Caco-2 (cell line): ENCODE measurements at regions not wholly inside any gene's neighbourhood (a gene's known extent, or its start where the extent isn't known, plus 50 kb on each side); places are given as distances from the start of the nearest gene placed in this dataset.

Experiments used
- BruUV-seq: library from RNA; stranded (reverse); fragments of 400-500 nt; replicated peaks from 2 replicates; lab custom pipeline; 2021; lab: Mats Ljungman, UMichigan
- CTCF ChIA-PET: fragments of 300-600 bp; sonication (Branson Sonifier 250); formaldehyde crosslinking; loops from one replicate; lab custom pipeline; 2022; ENCODE audit warnings: antibody characterized with exemption; lab: Charles Lee
- POLR2A ChIA-PET: fragments of 300-600 bp; sonication (Branson Sonifier 250); formaldehyde crosslinking; loops from one replicate; lab custom pipeline; 2022; ENCODE audit warnings: antibody characterized with exemption; lab: Charles Lee
- DNase-seq, 2 experiments: peaks; one replicate each; pipeline versions ENCODE4 v3.0.0 to v3.0.0-alpha.2; 2020 to 2022
- H3K27me3 ChIP-seq: replicated peaks from 2 replicates; pipeline ENCODE4 v1.6.0; 2011; ENCODE audit warnings: low read length; ENCODE audit not compliant: control insufficient read depth, insufficient read depth
- H3K36me3 ChIP-seq: 2 replicates; pipeline ENCODE4 v1.5.1; 2011; ENCODE audit warnings: low read length; ENCODE audit not compliant: control insufficient read depth, insufficient read depth
- H3K4me1 ChIP-seq: fragments of 250-450 bp; sonication (Bioruptor Pico); 2 replicates; pipeline ENCODE4 v1.5.1; 2020; ENCODE audit warnings: mild to moderate bottlenecking
- H3K4me3 ChIP-seq: 2 replicates; pipeline ENCODE4 v1.5.1; 2011; ENCODE audit warnings: low read depth, mild to moderate bottlenecking, control low read depth, low read length
- H3K9me3 ChIP-seq: fragments of 250-450 bp; sonication (Bioruptor Pico); 2 replicates; pipeline ENCODE4 v1.5.1; 2020; ENCODE audit warnings: mild to moderate bottlenecking, moderate library complexity
- H3K27ac Mint-ChIP-seq: one replicate; pipeline ENCODE4 v1.8.0; 2022; ENCODE audit warnings: mixed read lengths; ENCODE audit not compliant: unreplicated experiment
- H3K27me3 Mint-ChIP-seq: one replicate; pipeline ENCODE4 v1.8.0; 2022; ENCODE audit warnings: mixed read lengths; ENCODE audit not compliant: insufficient read depth, unreplicated experiment
- H3K36me3 Mint-ChIP-seq: one replicate; pipeline ENCODE4 v1.8.0; 2022; ENCODE audit warnings: mild to moderate bottlenecking, mixed read lengths; ENCODE audit not compliant: insufficient read depth, unreplicated experiment
- H3K4me1 Mint-ChIP-seq: one replicate; pipeline ENCODE4 v1.8.0; 2022; ENCODE audit warnings: low read depth, mixed read lengths; ENCODE audit not compliant: unreplicated experiment
- H3K4me3 Mint-ChIP-seq: one replicate; pipeline ENCODE4 v1.8.0; 2022; ENCODE audit warnings: mild to moderate bottlenecking, moderate library complexity, mixed read lengths; ENCODE audit not compliant: unreplicated experiment
- H3K9me3 Mint-ChIP-seq: one replicate; pipeline ENCODE4 v1.8.0; 2022; ENCODE audit warnings: mixed read lengths; ENCODE audit not compliant: unreplicated experiment
- CTCF ChIP-seq, 2 experiments: fragments of 200-600 bp in 1 of 2; IDR thresholded peaks; 1 replicate in 1 of 2; 2 replicates in 1 of 2; pipeline versions ENCODE4 v1.5.1 to v1.8.0; 2011 to 2022; ENCODE audit warnings: antibody characterized with exemption in 1 of 2, control low read depth in 1 of 2, inconsistent platforms in 1 of 2, low read depth in 1 of 2, low read length in 1 of 2, mild to moderate bottlenecking in 1 of 2, moderate library complexity in 1 of 2; ENCODE audit not compliant: insufficient read depth in 1 of 2, severe bottlenecking in 1 of 2, unreplicated experiment in 1 of 2
- intact Hi-C: fragments of 100-400 bp; cut with micrococcal nuclease; formaldehyde crosslinking; loops from one replicate; pipeline ENCODE4 v1.10.0; 2022; ENCODE audit not compliant: unreplicated experiment

GRCh38 chr16:65744401-65744800 is 622.1 kb upstream of the CDH5 start:
- Histone ChIP-seq H3K9me3 (no peaks in the 10 kb centered on the region), H3K4me1 (no peaks in the 10 kb centered on the region), H3K4me3 (no peak overlapping the region), H3K36me3 (no peaks in the 10 kb centered on the region), H3K27me3 (no peaks in the 10 kb centered on the region)
- TF ChIP-seq CTCF (IDR thresholded peaks at IDR 0.05; ENCODE audit: insufficient read depth in 1 of 2, low read depth in 1 of 2, low read length in 1 of 2, severe bottlenecking in 1 of 2, unreplicated experiment in 1 of 2), result no peak
- Mint-ChIP-seq H3K27ac (no peak overlapping the region), H3K27me3 (peaks cover 9% of the 10 kb centered on the region), H3K36me3 (no peaks in the 10 kb centered on the region), H3K4me1 (no peaks in the 10 kb centered on the region), H3K4me3 (no peak overlapping the region), H3K9me3 (no peaks in the 10 kb centered on the region)
- intact Hi-C loops, result no loop called here
- DNase-seq, result no peak
- BruUV-seq, result no TSS peak
- ChIA-PET CTCF (interaction anchor here (0.6 kb wide), 1 partner anchor 611 kb away, joined by 3 read pairs; no protein-coding TSS in a partner anchor), POLR2A (no interaction called here)

- Mint-ChIP-seq H3K27ac (peak overlapping the region; percentile 54), H3K9me3 (no peaks in the 10 kb centered on the region), H3K4me3 (no peak overlapping the region), H3K36me3 (no peaks in the 10 kb centered on the region), H3K4me1 (no peaks in the 10 kb centered on the region), H3K27me3 (peaks cover 9% of the 10 kb centered on the region)
- intact Hi-C loops, result no loop called here
- Histone ChIP-seq H3K36me3 (no peaks in the 10 kb centered on the region), H3K4me1 (no peaks in the 10 kb centered on the region), H3K4me3 (no peak overlapping the region), H3K27me3 (no peaks in the 10 kb centered on the region), H3K9me3 (no peaks in the 10 kb centered on the region)
- no TSS peak for BruUV-seq
- ChIA-PET CTCF (no interaction called here), POLR2A (no interaction called here)
- DNase-seq, result no peak
- no peak for TF ChIP-seq CTCF (IDR thresholded peaks at IDR 0.05; ENCODE audit: insufficient read depth in 1 of 2, low read depth in 1 of 2, low read length in 1 of 2, severe bottlenecking in 1 of 2, unreplicated experiment in 1 of 2)
These were observed 621.7 kb upstream of the CDH11 start for GRCh38 chr16:65743558-65743957.

- no peak overlapping the region for H3K4me3 ChIP-seq
- no peak for TF ChIP-seq CTCF (IDR thresholded peaks at IDR 0.05; ENCODE audit: insufficient read depth in 1 of 2, low read depth in 1 of 2, low read length in 1 of 2, severe bottlenecking in 1 of 2, unreplicated experiment in 1 of 2)
- H3K4me3 Mint-ChIP-seq, result no peak overlapping the region
- BruUV-seq, result no TSS peak
- H3K27me3 ChIP-seq, result no peaks in the 10 kb centered on the region
- intact Hi-C loops, result no loop called here
- H3K27ac Mint-ChIP-seq, result no peak overlapping the region
- CTCF ChIA-PET, result no interaction called here
- H3K4me1 ChIP-seq, result no peaks in the 10 kb centered on the region
- peaks cover 11% of the 10 kb centered on the region for H3K27me3 Mint-ChIP-seq
- H3K9me3 Mint-ChIP-seq, result no peaks in the 10 kb centered on the region
- no peaks in the 10 kb centered on the region for H3K9me3 ChIP-seq
- H3K36me3 ChIP-seq, result no peaks in the 10 kb centered on the region
- POLR2A ChIA-PET, result no interaction called here
- H3K4me1 Mint-ChIP-seq, result no peaks in the 10 kb centered on the region
- no peaks in the 10 kb centered on the region for H3K36me3 Mint-ChIP-seq
- no peak for DNase-seq
These were observed 618.8 kb upstream of the CDH11 start for GRCh38 chr16:65740711-65741110.
